Stimulated activated CD8-positive, alpha-beta memory T cell treated with anti-CD3 and anti-CD28 coated beads, Interleukin-4, amount 100 ng/mL, for 4 hours (primary cell): ENCODE measurements at regions not wholly inside any gene's neighbourhood (a gene's known extent, or its start where the extent isn't known, plus 50 kb on each side); places are given as distances from the start of the nearest gene placed in this dataset.

Source experiments
- DNase-seq, 2 donors: peaks; one replicate each; pipeline ENCODE4 v3.0.0-alpha.2; 2020; ENCODE audit warnings: low read depth in 2 of 2, low spot score in 1 of 2

- no peak for DNase-seq
Measured at GRCh38 chr16:5361322-5361721, 263.7 kb upstream of the EEF2KMT start.

GRCh38 chr16:5354645-5355044, 257.1 kb upstream of the EEF2KMT start:
- DNase-seq = no peak

GRCh38 chr16:5349670-5350517, 252.3 kb upstream of the EEF2KMT start:
- DNase-seq = no peak

GRCh38 chr16:5349101-5349500, 251.5 kb upstream of the EEF2KMT start:
- no peak for DNase-seq

GRCh38 chr16:5347561-5347960, 250.0 kb upstream of the EEF2KMT start:
- no peak for DNase-seq

- no peak for DNase-seq
Measured at GRCh38 chr16:5336941-5337340, 239.3 kb upstream of the EEF2KMT start.

GRCh38 chr16:5333991-5334390, 236.4 kb upstream of the EEF2KMT start:
- no peak for DNase-seq

- no peak for DNase-seq
Measured at GRCh38 chr16:5333126-5333525, 235.5 kb upstream of the EEF2KMT start.

- DNase-seq = no peak
Measured at GRCh38 chr16:5330058-5330457, 232.5 kb upstream of the EEF2KMT start.

GRCh38 chr16:5328546-5328945, 231.0 kb upstream of the EEF2KMT start:
- no peak for DNase-seq

GRCh38 chr16:5326395-5326794, 228.8 kb upstream of the EEF2KMT start:
- DNase-seq = no peak

- no peak for DNase-seq
Measured at GRCh38 chr16:5325932-5326331, 228.3 kb upstream of the EEF2KMT start.

GRCh38 chr16:5323284-5324141, 225.9 kb upstream of the EEF2KMT start:
- DNase-seq = no peak

GRCh38 chr16:5321930-5322329, 224.3 kb upstream of the EEF2KMT start:
- DNase-seq = no peak

- no peak for DNase-seq
Measured at GRCh38 chr16:5319799-5320198, 222.2 kb upstream of the EEF2KMT start.

GRCh38 chr16:5315914-5316313, 218.3 kb upstream of the EEF2KMT start:
- no peak for DNase-seq

- no peak for DNase-seq
Measured at GRCh38 chr16:5314377-5314776, 216.8 kb upstream of the EEF2KMT start.

GRCh38 chr16:5309946-5310611, 212.5 kb upstream of the EEF2KMT start:
- no peak for DNase-seq

GRCh38 chr16:5305023-5305422, 207.4 kb upstream of the EEF2KMT start:
- no peak for DNase-seq

GRCh38 chr16:5302372-5303114, 204.9 kb upstream of the EEF2KMT start:
- no peak for DNase-seq

- no peak for DNase-seq
Measured at GRCh38 chr16:5298202-5298601, 200.6 kb upstream of the EEF2KMT start.
